ENCODE measurements at regions not wholly inside any gene's neighbourhood (a gene's known extent, or its start where the extent isn't known, plus 50 kb on each side); places are given as distances from the start of the nearest gene placed in this dataset.

- TF ChIP-seq ETV1 (tag; conservative IDR thresholded peaks at IDR 0.05; ENCODE audit: low read depth) (peak; percentile 59), ZNF140 (CRISPR knock-in tag; IDR thresholded peaks at IDR 0.05) (0 out of 2 replicates have a peak, but pooled peaks have one; percentile 61), DACH1 (IDR thresholded peaks at IDR 0.05; ENCODE audit: partially characterized antibody) (no peak), ERF (CRISPR knock-in tag; IDR thresholded peaks at IDR 0.05) (peak; percentile 92), THRB (CRISPR knock-in tag; conservative IDR thresholded peaks at IDR 0.05) (no peak), EP400 (IDR thresholded peaks at IDR 0.05) (no peak), ZNF639 (CRISPR knock-in tag; conservative IDR thresholded peaks at IDR 0.05 in 1 of 2, IDR thresholded peaks at IDR 0.05 in 1 of 2) (peak in 1 of 2 experiments; percentile 90; a peak in 2 of 4 replicates), ATF3 (IDR thresholded peaks at IDR 0.05) (peak; percentile 26; the same call in 1 of the 2 replicates), ATF3 (CRISPR knock-in tag; conservative IDR thresholded peaks at IDR 0.05) (no peak), FOSL1 (tag; conservative IDR thresholded peaks at IDR 0.05) (peak; percentile 36), SRF (CRISPR knock-in tag; IDR thresholded peaks at IDR 0.05) (peak in 1 of 2 experiments; percentile 68; a peak in 2 of 4 replicates), RBFOX2 (IDR thresholded peaks at IDR 0.05; ENCODE audit: low read depth, low read length) (no peak), ZHX1 (conservative IDR thresholded peaks at IDR 0.05; ENCODE audit: low read length) (no peak), ZFP1 (CRISPR knock-in tag; IDR thresholded peaks at IDR 0.05) (no peak), ETS2 (tag; IDR thresholded peaks at IDR 0.05; ENCODE audit: borderline replicate concordance, poor library complexity, severe bottlenecking) (no peak), ZNF76 (CRISPR knock-in tag; IDR thresholded peaks at IDR 0.05; ENCODE audit: borderline replicate concordance) (peak; percentile 97), MAFK (IDR thresholded peaks at IDR 0.05; ENCODE audit: low read length) (peak; percentile 67), KLF16 (IDR thresholded peaks at IDR 0.05) (no peak), RBM14 (IDR thresholded peaks at IDR 0.05; ENCODE audit: borderline replicate concordance, insufficient read depth, low read depth, low read length) (no peak), ZNF449 (CRISPR knock-in tag; IDR thresholded peaks at IDR 0.05) (peak; percentile 85)
Observed at GRCh38 chr12:131606218-131606901, 104.5 kb upstream of the SFSWAP start (continued).
